Mucosa of rectum (tissue), 2 donors: ENCODE measurements at regions not wholly inside any gene's neighbourhood (a gene's known extent, or its start where the extent isn't known, plus 50 kb on each side); places are given as distances from the start of the nearest gene placed in this dataset.
"Not testable (repeated sequence)": the region's sequence is repeated elsewhere in the genome, so short reads cannot be mapped to it uniquely, and the experiment has no call there.

Experiments
- H3K27ac ChIP-seq, 2 donors: one replicate each; pipeline ENCODE4 v1.7.0; 2013; ENCODE audit warnings: inconsistent platforms in 2 of 2, low read depth in 2 of 2, low read length in 2 of 2
- H3K27me3 ChIP-seq, 2 donors: one replicate each; pipeline ENCODE4 v1.7.0; 2013; ENCODE audit warnings: low read length in 2 of 2; ENCODE audit not compliant: control insufficient read depth in 2 of 2, insufficient read depth in 2 of 2
- H3K36me3 ChIP-seq, 2 donors: one replicate each; pipeline ENCODE4 v1.7.0; 2013; ENCODE audit warnings: low read length in 2 of 2; ENCODE audit not compliant: control insufficient read depth in 2 of 2, insufficient read depth in 2 of 2
- H3K4me1 ChIP-seq, 2 donors: one replicate each; pipeline ENCODE4 v1.7.0; 2013; ENCODE audit warnings: low read length in 2 of 2, mild to moderate bottlenecking in 1 of 2; ENCODE audit not compliant: control insufficient read depth in 2 of 2, insufficient read depth in 2 of 2
- H3K4me3 ChIP-seq, 2 donors: one replicate each; pipeline ENCODE4 v1.7.0; 2013; ENCODE audit warnings: low read length in 2 of 2
- H3K9ac ChIP-seq, 2 donors: one replicate each; pipeline ENCODE4 v1.7.0; 2013; ENCODE audit warnings: low read length in 2 of 2, low read depth in 1 of 2, mild to moderate bottlenecking in 1 of 2
- H3K9me3 ChIP-seq, 2 donors: one replicate each; pipeline ENCODE4 v1.7.0; 2013; ENCODE audit warnings: low read length in 2 of 2; ENCODE audit not compliant: control insufficient read depth in 2 of 2
- donor health status: healthy.
- donor health status: Normal muscosa, but diverticular disease.

DNA sequence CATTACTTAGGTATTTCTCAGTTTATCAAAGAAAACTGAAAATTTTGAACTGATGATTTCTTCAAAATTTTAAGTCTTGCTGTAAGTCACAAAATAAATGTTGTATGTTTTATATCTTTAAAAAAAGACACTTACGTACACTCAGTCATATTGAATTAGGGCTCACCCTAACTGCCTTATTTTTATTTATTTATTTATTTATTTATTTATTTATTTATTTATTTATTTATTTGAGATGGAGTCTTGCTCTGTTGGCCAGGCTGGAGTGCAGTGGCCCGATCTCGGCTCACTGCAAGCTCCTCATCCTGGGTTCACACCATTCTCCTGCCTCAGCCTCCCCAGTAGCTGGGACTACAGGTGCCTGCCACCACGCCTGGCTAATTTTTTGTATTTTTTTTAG, 881.9 kb downstream of the TTLL7 start:
- H3K9me3 ChIP-seq, H3K4me3 ChIP-seq, H3K36me3 ChIP-seq, H3K4me1 ChIP-seq, H3K27me3 ChIP-seq, H3K27ac ChIP-seq, H3K9ac ChIP-seq: not testable (repeated sequence)

GRCh38 chr1:83115785-83116184, 883.1 kb downstream of the TTLL7 start:
- Histone ChIP-seq H3K27me3 (no peaks in the 10 kb centered on the region), H3K4me1 (no peaks in the 10 kb centered on the region), H3K36me3 (no peaks in the 10 kb centered on the region), H3K4me3 (no peak overlapping the region), H3K9me3 (no peaks in the 10 kb centered on the region), H3K27ac (no peak overlapping the region), H3K9ac (no peak overlapping the region)

DNA sequence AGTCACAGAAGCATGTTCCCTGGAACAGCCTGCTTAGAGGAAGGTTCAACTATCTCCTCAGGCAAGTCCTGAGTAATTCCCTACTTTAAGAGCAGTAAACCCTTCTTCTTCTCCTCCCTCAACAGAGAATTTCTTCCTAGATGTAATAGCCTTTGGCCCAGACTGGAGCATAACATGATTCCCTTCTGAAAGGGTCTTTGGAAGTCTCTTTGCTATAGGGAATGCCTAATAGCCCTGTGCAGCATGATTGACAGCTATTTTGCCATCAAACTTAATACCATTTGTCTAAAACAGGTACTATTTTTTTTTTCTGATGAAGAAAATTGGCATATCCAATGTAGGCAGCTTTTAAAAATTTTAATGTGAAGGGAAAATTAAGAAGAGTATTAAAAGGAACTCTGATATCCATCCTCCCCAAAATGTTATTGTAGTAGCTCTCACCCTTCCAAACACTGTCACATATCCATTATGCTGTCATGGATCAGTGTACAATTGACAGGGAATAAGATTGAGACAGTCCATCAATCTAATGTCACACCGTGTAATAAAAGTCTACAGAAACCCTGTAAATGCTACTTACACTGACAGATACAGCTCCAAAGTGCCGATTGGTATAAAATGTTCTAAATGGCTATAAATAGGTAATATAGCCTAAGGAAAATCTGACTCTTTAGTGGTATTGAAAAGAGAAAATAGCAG, 884.6 kb downstream of the TTLL7 start:
- Histone ChIP-seq H3K4me1 (no peaks in the 10 kb centered on the region), H3K9ac (no peak overlapping the region), H3K27me3 (no peaks in the 10 kb centered on the region), H3K9me3 (no peaks in the 10 kb centered on the region), H3K4me3 (no peak overlapping the region), H3K27ac (no peak overlapping the region), H3K36me3 (no peaks in the 10 kb centered on the region)

DNA sequence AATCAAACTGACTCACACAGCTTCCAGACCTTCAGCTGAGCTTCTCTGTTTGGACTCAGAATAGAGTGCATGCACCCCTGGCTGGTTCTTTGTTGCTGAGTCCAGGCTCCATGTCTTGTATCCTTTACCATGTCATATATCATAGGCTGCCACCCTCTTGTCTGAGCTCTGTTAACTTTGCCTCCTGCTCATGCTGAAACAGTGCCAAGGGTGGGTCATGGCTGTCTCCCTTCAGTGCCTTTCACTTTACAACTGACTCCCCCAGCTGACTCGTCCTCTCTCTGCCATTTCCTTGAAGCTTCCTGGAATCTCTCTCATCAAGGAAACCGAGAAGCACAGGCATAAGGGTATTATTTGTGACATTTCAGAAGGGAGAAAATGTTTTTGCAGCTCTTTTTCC, 885.3 kb downstream of the TTLL7 start:
- Histone ChIP-seq H3K4me1 (no peaks in the 10 kb centered on the region), H3K27ac (no peak overlapping the region), H3K36me3 (no peaks in the 10 kb centered on the region), H3K9ac (no peak overlapping the region), H3K27me3 (no peaks in the 10 kb centered on the region), H3K4me3 (no peak overlapping the region), H3K9me3 (no peaks in the 10 kb centered on the region)

DNA sequence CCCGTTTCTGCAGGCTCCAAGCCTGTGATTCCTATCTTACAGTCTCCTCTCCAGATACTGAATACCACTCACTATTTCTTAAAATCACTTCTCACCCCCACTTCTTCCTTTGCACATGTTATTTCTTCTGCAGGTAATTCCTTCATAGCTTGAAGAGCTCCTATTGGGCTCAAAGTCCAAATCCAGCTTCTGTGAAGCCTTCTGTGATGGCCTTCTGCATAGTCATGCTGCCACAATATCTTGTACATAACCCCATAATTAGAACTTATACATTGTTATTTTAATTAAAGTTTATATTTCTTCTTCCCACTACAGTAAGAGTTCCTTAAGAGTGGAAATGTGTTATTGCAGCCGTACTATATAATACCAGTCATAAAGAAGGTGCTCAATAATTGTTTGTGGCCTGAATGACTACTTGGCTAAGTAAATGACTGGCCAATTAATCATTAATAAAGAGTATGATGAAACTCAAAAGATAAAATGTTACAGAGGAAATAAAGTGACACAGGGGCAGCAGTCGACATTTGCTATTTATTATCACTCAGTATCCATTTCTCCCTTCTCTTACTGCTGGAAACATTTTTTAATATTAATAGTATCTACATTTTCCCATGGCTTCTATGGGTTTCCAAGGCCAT, 886.6 kb downstream of the TTLL7 start:
- H3K9ac ChIP-seq, result no peak overlapping the region
- no peaks in the 10 kb centered on the region for H3K27me3 ChIP-seq
- no peak overlapping the region for H3K4me3 ChIP-seq
- no peak overlapping the region for H3K27ac ChIP-seq
- H3K36me3 ChIP-seq, result no peaks in the 10 kb centered on the region
- no peaks in the 10 kb centered on the region for H3K4me1 ChIP-seq
- H3K9me3 ChIP-seq, result no peaks in the 10 kb centered on the region

GRCh38 chr1:83110156-83110555, 888.8 kb downstream of the TTLL7 start:
- no peak overlapping the region for H3K9ac ChIP-seq
- H3K36me3 ChIP-seq, result no peaks in the 10 kb centered on the region
- no peak overlapping the region for H3K4me3 ChIP-seq
- no peaks in the 10 kb centered on the region for H3K27me3 ChIP-seq
- H3K9me3 ChIP-seq, result no peaks in the 10 kb centered on the region
- no peak overlapping the region for H3K27ac ChIP-seq
- no peaks in the 10 kb centered on the region for H3K4me1 ChIP-seq

- H3K4me3 ChIP-seq, result no peak overlapping the region
- H3K36me3 ChIP-seq, result no peaks in the 10 kb centered on the region
- no peaks in the 10 kb centered on the region for H3K4me1 ChIP-seq
- H3K27me3 ChIP-seq, result no peaks in the 10 kb centered on the region
- H3K9ac ChIP-seq, result no peak overlapping the region
- H3K9me3 ChIP-seq, result no peaks in the 10 kb centered on the region
- no peak overlapping the region for H3K27ac ChIP-seq
Observed at GRCh38 chr1:83109692-83110091, 889.2 kb downstream of the TTLL7 start.

DNA sequence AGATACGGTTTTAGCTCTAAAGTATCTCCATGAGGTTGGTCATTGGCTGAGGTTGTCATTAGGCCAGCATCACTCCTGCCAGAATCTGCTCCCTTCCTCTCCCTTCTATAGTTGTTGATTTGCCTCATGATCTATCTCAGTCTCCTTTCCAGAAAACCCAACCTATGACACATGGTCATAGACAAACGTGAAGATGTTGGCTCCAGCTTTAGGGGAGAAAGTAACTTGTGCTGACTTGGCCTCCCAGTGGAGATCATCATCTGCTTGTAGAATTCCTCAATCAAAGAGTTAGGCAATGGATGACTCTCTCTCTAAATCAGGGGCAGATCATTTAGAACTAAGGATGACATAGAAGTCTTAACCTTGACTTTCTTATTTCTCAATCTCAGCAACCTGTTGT, 894.4 kb downstream of the TTLL7 start:
- no peaks in the 10 kb centered on the region for H3K4me1 ChIP-seq
- no peak overlapping the region for H3K9ac ChIP-seq
- no peaks in the 10 kb centered on the region for H3K27me3 ChIP-seq
- H3K9me3 ChIP-seq, result no peaks in the 10 kb centered on the region
- no peak overlapping the region for H3K27ac ChIP-seq
- H3K4me3 ChIP-seq, result no peak overlapping the region
- H3K36me3 ChIP-seq, result no peaks in the 10 kb centered on the region

DNA sequence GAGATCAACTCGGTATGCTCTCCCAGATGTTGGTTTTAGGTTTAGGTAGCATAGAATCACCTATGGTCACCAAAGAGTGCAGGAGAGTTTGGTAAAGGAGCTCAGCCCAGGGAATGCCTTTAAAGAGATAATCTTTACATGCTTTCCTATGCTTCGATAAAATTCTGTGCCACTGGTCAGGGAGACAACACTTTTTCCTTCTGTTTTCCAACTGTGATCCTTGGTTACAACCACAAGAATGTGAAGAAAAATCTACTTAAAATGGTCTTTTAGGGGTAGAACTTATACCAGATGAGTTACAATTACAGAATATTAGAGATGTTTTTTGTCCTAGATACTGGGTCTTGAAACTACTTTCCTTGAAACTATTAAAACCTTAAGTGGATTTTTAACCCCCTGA, 895.6 kb downstream of the TTLL7 start:
- H3K27me3 ChIP-seq, result no peaks in the 10 kb centered on the region

DNA sequence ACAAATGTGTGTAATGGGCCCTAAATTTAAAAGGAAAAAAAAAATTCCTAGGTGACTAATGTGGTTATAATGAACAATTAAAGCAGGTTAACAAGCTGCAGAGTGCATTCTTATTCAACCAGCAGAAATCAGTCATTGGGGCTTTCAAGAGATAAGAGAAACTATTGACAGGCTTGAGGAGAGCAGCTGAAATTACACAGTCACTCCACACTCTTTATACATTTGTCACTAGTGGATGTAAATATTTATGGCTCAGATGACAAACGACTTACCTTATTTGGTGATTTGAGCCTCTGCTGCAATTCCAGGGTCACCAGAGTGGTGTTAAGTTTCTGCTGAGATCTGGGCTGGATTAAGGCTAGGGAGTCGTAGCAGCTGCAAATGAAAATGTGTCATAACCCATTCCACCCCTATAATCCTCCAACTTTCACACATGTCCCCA, 896.3 kb downstream of the TTLL7 start:
- H3K9me3 ChIP-seq, result no peaks in the 10 kb centered on the region
- no peak overlapping the region for H3K27ac ChIP-seq
- H3K4me1 ChIP-seq, result no peaks in the 10 kb centered on the region
- no peak overlapping the region for H3K9ac ChIP-seq
- H3K27me3 ChIP-seq, result no peaks in the 10 kb centered on the region
- no peaks in the 10 kb centered on the region for H3K36me3 ChIP-seq
- no peak overlapping the region for H3K4me3 ChIP-seq

More for the DNA sequence above, 895.6 kb downstream of the TTLL7 start:
- Histone ChIP-seq H3K9ac (no peak overlapping the region), H3K4me3 (no peak overlapping the region), H3K9me3 (no peaks in the 10 kb centered on the region), H3K4me1 (no peaks in the 10 kb centered on the region), H3K27ac (no peak overlapping the region), H3K36me3 (no peaks in the 10 kb centered on the region)
